ENCODE measurements at regions not wholly inside any gene's neighbourhood (a gene's known extent, or its start where the extent isn't known, plus 50 kb on each side); places are given as distances from the start of the nearest gene placed in this dataset.

- no peak for ATAC-seq
- peaks cover 0 to 10% (median 3%) of the 10 kb centered on the region in 3 donors for H3K4me1 ChIP-seq
- H3K27ac ChIP-seq = no peak overlapping the region
- TF ChIP-seq CTCF (IDR thresholded peaks at IDR 0.05) (no peak), POLR2AphosphoS5 (IDR thresholded peaks at IDR 0.05) (no peak), EP300 (IDR thresholded peaks at IDR 0.05) (no peak), POLR2A (IDR thresholded peaks at IDR 0.05) (no peak)
- H3K9me3 ChIP-seq = no peaks in the 10 kb centered on the region
- 43 to 67% methylated on average over 2 of the region's 2 CpGs for WGBS, 2 donors (ENCODE audit: low coverage in 1 of 2)
- no peaks in the 10 kb centered on the region for H3K36me3 ChIP-seq
- no peak overlapping the region for H3K4me3 ChIP-seq
- no peaks in the 10 kb centered on the region for H3K27me3 ChIP-seq
These were observed 192.5 kb upstream of the ZNF462 start for GRCh38 chr9:106670418-106670817.

DNA sequence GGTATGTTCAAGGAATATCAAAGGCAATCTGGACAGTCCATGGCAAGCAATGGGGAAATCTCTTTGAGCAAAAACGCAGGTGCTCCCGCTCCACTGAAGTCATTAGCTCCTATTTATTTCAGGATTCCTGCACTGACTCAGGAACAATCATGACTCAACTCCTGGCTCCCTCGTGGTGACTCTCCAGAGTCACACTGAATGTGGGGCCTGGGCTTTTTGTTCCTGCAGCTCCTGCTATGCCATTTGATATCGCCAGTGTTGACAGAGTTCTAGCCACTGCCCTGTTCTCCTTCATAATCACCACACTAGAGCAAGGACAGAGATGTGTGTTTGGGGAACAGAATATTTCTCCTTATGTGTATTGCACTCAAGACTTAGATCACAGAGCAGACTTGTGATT, 187.2 kb upstream of the ZNF462 start:
- Histone ChIP-seq H3K27me3 (no peaks in the 10 kb centered on the region), H3K9me3 (no peaks in the 10 kb centered on the region), H3K4me1 (no peaks in the 10 kb centered on the region), H3K27ac (no peak overlapping the region), H3K36me3 (no peaks in the 10 kb centered on the region), H3K4me3 (no peak overlapping the region)
- ATAC-seq = no peak
- 81 to 100% methylated on average over 1 to 4 of the region's 4 CpGs for WGBS, 2 donors (ENCODE audit: low coverage in 1 of 2)
- no peak for TF ChIP-seq POLR2AphosphoS5 (IDR thresholded peaks at IDR 0.05)
- TF ChIP-seq CTCF (IDR thresholded peaks at IDR 0.05) = no peak
- TF ChIP-seq EP300 (IDR thresholded peaks at IDR 0.05) = no peak
- no peak for TF ChIP-seq POLR2A (IDR thresholded peaks at IDR 0.05)

DNA sequence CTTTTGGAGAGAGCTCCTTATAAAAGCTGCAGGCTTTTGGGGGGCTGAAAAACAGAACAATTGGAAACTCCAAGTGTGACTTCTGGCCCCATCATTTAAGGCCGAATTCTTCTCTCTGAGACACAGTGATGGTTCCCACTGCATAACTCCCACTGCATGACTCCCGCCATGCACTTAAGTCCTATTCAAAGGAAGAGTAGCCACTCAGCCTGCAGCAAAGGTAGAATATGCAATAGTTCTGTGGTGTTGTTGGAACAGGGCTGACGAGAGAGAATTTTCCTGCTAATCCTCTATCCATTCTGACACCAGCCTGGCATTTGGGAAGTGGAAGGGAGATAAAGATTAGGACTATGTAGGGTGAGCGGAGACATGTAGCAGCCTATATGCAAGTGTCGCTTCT, 185.6 kb upstream of the ZNF462 start:
- H3K4me3 ChIP-seq = no peak overlapping the region
- H3K9me3 ChIP-seq = no peaks in the 10 kb centered on the region
- no peaks in the 10 kb centered on the region for H3K4me1 ChIP-seq
- H3K27ac ChIP-seq = no peak overlapping the region
- WGBS, 2 donors (ENCODE audit: low coverage in 1 of 2) = 92 to 96% methylated on average over 2 to 5 of the region's 5 CpGs
- no peaks in the 10 kb centered on the region for H3K36me3 ChIP-seq
- no peak for ATAC-seq
- no peaks in the 10 kb centered on the region for H3K27me3 ChIP-seq
- TF ChIP-seq POLR2AphosphoS5 (IDR thresholded peaks at IDR 0.05) = no peak
- TF ChIP-seq CTCF (IDR thresholded peaks at IDR 0.05) = no peak
- TF ChIP-seq POLR2A (IDR thresholded peaks at IDR 0.05) = no peak
- no peak for TF ChIP-seq EP300 (IDR thresholded peaks at IDR 0.05)

- no peak overlapping the region for H3K4me3 ChIP-seq
- H3K36me3 ChIP-seq = no peaks in the 10 kb centered on the region
- TF ChIP-seq POLR2A (IDR thresholded peaks at IDR 0.05) (no peak), CTCF (IDR thresholded peaks at IDR 0.05) (no peak), EP300 (IDR thresholded peaks at IDR 0.05) (no peak), POLR2AphosphoS5 (IDR thresholded peaks at IDR 0.05) (no peak)
- no peaks in the 10 kb centered on the region for H3K9me3 ChIP-seq
- whole genome bisulfite sequencing, 2 donors (ENCODE audit: low coverage in 1 of 2) = 69 to 87% methylated on average over 2 to 4 of the region's 4 CpGs
- no peak for ATAC-seq
- no peaks in the 10 kb centered on the region for H3K4me1 ChIP-seq
- H3K27ac ChIP-seq = no peak overlapping the region
- no peaks in the 10 kb centered on the region for H3K27me3 ChIP-seq
These were observed 185.1 kb upstream of the ZNF462 start for GRCh38 chr9:106677830-106678229.

GRCh38 chr9:106678273-106678672, 184.7 kb upstream of the ZNF462 start:
- Histone ChIP-seq H3K4me3 (no peak overlapping the region), H3K4me1 (no peaks in the 10 kb centered on the region), H3K27me3 (no peaks in the 10 kb centered on the region), H3K36me3 (no peaks in the 10 kb centered on the region), H3K27ac (no peak overlapping the region), H3K9me3 (no peaks in the 10 kb centered on the region)
- no peak for ATAC-seq
- TF ChIP-seq EP300 (IDR thresholded peaks at IDR 0.05) (no peak), POLR2A (IDR thresholded peaks at IDR 0.05) (no peak), POLR2AphosphoS5 (IDR thresholded peaks at IDR 0.05) (no peak), CTCF (IDR thresholded peaks at IDR 0.05) (no peak)
